ENCODE measurements at regions not wholly inside any gene's neighbourhood (a gene's known extent, or its start where the extent isn't known, plus 50 kb on each side); places are given as distances from the start of the nearest gene placed in this dataset.

- peak; percentile 2 for DNase-seq
Observed at GRCh38 chr4:143083756-143084472, 100.8 kb upstream of the USP38 start.

- DNase-seq: no peak
Observed at GRCh38 chr4:143084566-143084965, 100.2 kb upstream of the USP38 start.

GRCh38 chr4:143085224-143085623 lies 99.5 kb upstream of the USP38 start:
- peak; percentile 3 for DNase-seq

- DNase-seq: no peak
Observed at GRCh38 chr4:143085659-143086058, 99.1 kb upstream of the USP38 start.

DNA sequence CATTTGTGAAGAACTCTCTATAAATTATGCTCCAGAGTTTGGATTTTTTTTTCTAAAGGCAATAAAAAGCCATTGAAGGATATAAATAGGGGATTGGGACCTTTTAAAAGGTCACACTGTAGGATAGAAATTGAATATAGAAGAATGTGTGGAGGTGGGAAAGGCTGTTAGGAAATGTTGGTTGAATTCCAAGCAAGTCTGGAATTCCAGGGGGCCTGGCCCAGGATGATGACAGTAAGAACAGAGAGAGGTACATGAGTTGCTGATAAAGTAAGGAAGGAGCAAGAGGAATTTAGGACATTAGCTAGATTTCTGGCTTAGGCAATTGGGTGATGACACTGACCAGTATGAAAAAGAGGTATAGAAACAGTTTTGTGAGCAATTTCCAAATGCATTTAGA lies 95.4 kb upstream of the USP38 start:
- peak; percentile 30 for DNase-seq

DNA sequence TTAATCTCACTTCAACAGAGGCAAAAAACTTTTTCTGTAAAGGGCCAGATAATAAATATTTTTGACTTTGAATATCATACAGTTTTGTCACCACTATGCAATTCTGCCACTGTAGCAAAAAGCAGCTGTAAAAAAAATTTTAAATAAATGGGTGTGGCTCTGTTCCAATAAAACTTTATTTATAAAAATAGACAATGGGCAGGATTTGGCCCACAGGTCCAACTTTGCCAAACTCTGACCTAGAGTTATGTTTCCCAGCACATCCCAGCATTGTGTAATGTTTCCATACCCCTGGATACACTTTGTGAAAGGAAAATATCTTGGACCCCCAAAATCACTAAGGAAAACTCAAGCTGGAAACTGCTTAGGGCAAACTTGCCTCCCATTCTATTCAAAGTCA lies 94.9 kb upstream of the USP38 start:
- DNase-seq: no peak

GRCh38 chr4:143091862-143092261 lies 92.9 kb upstream of the USP38 start:
- DNase-seq: no peak

- no peak for DNase-seq
Observed at GRCh38 chr4:143095447-143095846, 89.3 kb upstream of the USP38 start.

DNA sequence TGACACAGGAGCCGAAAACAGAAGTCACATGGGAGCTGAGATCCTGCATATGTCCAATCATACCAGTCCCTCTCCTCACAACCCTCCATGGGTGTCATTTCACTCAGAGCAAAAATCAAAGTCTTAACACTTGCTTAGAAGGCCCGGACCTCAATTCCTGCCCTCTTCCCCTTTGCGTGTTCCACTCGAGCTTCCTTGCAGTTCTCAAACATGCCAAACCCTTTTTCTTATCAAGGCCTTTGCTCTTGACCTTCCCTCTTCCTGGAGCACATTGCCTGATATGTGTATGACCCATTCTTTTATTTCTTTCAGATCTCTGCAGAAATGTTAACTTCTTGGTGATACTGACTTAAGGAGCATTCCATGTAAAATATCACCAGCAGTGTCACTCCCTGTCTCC lies 87.0 kb upstream of the USP38 start:
- no peak for DNase-seq

- no peak for DNase-seq
Observed at GRCh38 chr4:143099693-143100092, 85.0 kb upstream of the USP38 start.

DNA sequence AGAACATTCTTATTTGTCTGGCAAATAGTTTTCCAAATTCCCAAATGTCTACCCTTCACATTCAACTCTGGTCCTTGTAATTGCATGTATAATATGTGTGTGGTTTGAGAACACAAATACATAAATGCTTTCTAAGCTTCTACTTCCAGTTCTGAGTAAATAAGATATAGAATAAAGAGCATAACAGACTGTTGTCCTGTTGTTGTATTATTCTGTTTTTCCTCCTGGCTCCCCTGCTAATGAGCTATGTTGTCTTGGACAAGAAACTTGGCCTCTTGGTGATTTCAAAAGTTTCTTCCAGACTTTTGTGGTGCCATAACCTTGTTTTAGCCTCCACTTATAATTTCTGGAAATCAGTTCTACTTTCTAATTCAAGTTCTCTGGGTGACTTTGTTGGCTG lies 75.3 kb upstream of the USP38 start:
- DNase-seq: no peak

GRCh38 chr4:143118663-143119062 lies 66.1 kb upstream of the USP38 start:
- DNase-seq: no peak

GRCh38 chr4:143127621-143128020 lies 57.1 kb upstream of the USP38 start:
- no peak for DNase-seq

GRCh38 chr4:143133977-143134376 lies 50.7 kb upstream of the USP38 start:
- no peak for DNase-seq

All from fibroblast of skin of abdomen (primary cell).